Gastrocnemius medialis (tissue), 4 donors: ENCODE measurements at regions not wholly inside any gene's neighbourhood (a gene's known extent, or its start where the extent isn't known, plus 50 kb on each side); places are given as distances from the start of the nearest gene placed in this dataset.

Experiments
- ATAC-seq, 2 donors: fragments of 150-250 bp; one replicate each; pipeline ENCODE4 v1.9.1; 2016
- DNase-seq, 2 donors: peaks; one replicate each; pipeline ENCODE4 v3.0.0-alpha.2; 2019
- H3K27ac ChIP-seq, 4 donors: fragments of 200-600 bp; sonication (generic); 1 replicate in 1 of 4; 2 replicates in 3 of 4; pipeline ENCODE4 v1.5.1; 2016 to 2018; ENCODE audit warnings: mild to moderate bottlenecking in 2 of 4, moderate library complexity in 1 of 4
- H3K27me3 ChIP-seq, 3 donors: fragments of 200-600 bp; sonication (generic) in 2 of 3; 1 replicate in 1 of 3; 2 replicates in 2 of 3; pipeline versions ENCODE4 v1.5.1 to v1.6.0; 2016 to 2019; ENCODE audit warnings: mild to moderate bottlenecking in 1 of 3, moderate library complexity in 1 of 3
- H3K36me3 ChIP-seq, 2 donors: fragments of 200-600 bp; sonication (generic) in 1 of 2; one replicate each; pipeline ENCODE4 v1.5.1; 2017 to 2018
- H3K4me1 ChIP-seq, 2 donors: fragments of 200-600 bp; sonication (generic) in 1 of 2; one replicate each; pipeline ENCODE4 v1.5.1; 2016 to 2017; ENCODE audit warnings: mild to moderate bottlenecking in 2 of 2
- H3K4me3 ChIP-seq, 4 donors: fragments of 200-600 bp; sonication (generic) in 3 of 4; 1 replicate in 1 of 4; 2 replicates in 3 of 4; pipeline ENCODE4 v1.5.1; 2016 to 2019; ENCODE audit warnings: mild to moderate bottlenecking in 2 of 4
- H3K9me3 ChIP-seq, 3 donors: fragments of 200-600 bp; sonication (generic) in 2 of 3; 1 replicate in 1 of 3; 2 replicates in 2 of 3; pipeline ENCODE4 v1.5.1; 2016 to 2019
- POLR2A ChIP-seq, 2 donors: fragments of 450-650 bp; IDR thresholded peaks; one replicate each; pipeline ENCODE4 v1.6.1; 2017; ENCODE audit warnings: antibody characterized with exemption in 2 of 2, mild to moderate bottlenecking in 2 of 2, moderate library complexity in 2 of 2
- in situ Hi-C, 4 donors: fragments of 200-750 bp; cut with MboI; loops; one replicate each; pipeline versions ENCODE4 v1.15.0 to v1.8.0; 2017; ENCODE audit warnings: low sequenced_read_pairs in 4 of 4
- intact Hi-C: fragments of 100-400 bp; cut with DNase I; formaldehyde crosslinking; loops from one replicate; pipeline ENCODE4 v1.15.1; 2023; ENCODE audit warnings: low total_unique reads
- TF ChIP-seq, protein P1 (sequence below), 5 experiments: fragments of 450-650 bp in 3 of 5; fragments of 200-600 bp in 2 of 5; sonication (generic) in 2 of 5; IDR thresholded peaks in 4 of 5; conservative IDR thresholded peaks in 1 of 5; 1 replicate in 4 of 5; 2 replicates in 1 of 5; pipeline ENCODE4 v1.5.1; 2016 to 2019; ENCODE audit warnings: antibody characterized with exemption in 5 of 5, mild to moderate bottlenecking in 3 of 5, moderate library complexity in 3 of 5

DNA sequence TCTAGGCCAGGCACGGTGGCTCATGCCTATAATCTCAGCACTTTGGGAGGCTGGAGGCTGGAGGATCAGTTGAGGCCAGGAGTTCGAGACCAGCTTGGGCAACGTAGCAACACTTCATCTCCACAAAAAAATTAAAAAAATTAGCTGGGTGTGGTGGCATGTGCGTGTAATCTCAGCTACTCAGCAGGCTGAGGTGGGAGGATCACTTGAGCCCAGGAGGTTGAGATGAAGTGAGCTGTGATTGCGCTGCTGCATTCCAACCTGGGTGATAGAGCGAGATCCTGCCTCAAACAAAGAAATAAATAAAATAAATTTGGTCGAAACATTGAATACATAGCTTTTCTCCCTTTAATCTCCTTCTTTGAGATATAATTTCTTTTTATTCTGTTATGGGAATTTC, 80.6 kb upstream of the ITGB1 start:
- ATAC-seq (no peak), DNase-seq (no peak)

DNA sequence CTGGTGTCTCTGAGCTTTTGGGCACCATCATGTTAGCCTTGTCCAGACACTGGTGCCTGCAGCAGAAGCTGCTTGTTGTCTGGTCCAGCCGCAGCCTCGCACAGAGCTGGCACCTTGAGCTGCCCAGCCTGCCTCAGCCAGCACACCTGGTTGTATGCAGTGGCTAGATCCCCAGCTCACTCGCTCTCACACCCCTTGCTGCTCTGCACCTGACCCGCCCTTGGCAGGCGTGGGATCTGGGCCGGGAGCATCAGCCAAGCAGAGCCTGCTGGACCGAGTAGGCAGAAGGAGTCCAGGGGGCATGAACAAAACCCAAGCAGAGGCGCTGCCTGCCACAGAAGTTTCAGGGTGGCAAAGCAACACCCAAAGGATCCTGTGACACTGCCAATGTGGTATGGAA, 79.7 kb upstream of the ITGB1 start:
- H3K27ac ChIP-seq = no peak overlapping the region
- intact Hi-C loops = no loop called here
- no peak for ATAC-seq
- in situ Hi-C loops = no loop called here
- H3K36me3 ChIP-seq = no peaks in the 10 kb centered on the region
- TF ChIP-seq POLR2A (IDR thresholded peaks at IDR 0.05) = no peak
- TF ChIP-seq, protein P1, sequence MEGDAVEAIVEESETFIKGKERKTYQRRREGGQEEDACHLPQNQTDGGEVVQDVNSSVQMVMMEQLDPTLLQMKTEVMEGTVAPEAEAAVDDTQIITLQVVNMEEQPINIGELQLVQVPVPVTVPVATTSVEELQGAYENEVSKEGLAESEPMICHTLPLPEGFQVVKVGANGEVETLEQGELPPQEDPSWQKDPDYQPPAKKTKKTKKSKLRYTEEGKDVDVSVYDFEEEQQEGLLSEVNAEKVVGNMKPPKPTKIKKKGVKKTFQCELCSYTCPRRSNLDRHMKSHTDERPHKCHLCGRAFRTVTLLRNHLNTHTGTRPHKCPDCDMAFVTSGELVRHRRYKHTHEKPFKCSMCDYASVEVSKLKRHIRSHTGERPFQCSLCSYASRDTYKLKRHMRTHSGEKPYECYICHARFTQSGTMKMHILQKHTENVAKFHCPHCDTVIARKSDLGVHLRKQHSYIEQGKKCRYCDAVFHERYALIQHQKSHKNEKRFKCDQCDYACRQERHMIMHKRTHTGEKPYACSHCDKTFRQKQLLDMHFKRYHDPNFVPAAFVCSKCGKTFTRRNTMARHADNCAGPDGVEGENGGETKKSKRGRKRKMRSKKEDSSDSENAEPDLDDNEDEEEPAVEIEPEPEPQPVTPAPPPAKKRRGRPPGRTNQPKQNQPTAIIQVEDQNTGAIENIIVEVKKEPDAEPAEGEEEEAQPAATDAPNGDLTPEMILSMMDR (IDR thresholded peaks at IDR 0.05 in 4 of 5, conservative IDR thresholded peaks at IDR 0.05 in 1 of 5) = no peak
- no peaks in the 10 kb centered on the region for H3K9me3 ChIP-seq
- H3K4me3 ChIP-seq = no peak overlapping the region
- DNase-seq = no peak
- H3K27me3 ChIP-seq = no peaks in the 10 kb centered on the region
- peaks cover 0 to under 1% of the 10 kb centered on the region in 2 donors for H3K4me1 ChIP-seq

More for the DNA sequence above, 80.6 kb upstream of the ITGB1 start:
- Histone ChIP-seq H3K27me3 (no peaks in the 10 kb centered on the region), H3K27ac (no peak overlapping the region), H3K4me1 (no peaks in the 10 kb centered on the region), H3K36me3 (no peaks in the 10 kb centered on the region), H3K4me3 (no peak overlapping the region), H3K9me3 (no peaks in the 10 kb centered on the region)
- intact Hi-C loops = no loop called here
- TF ChIP-seq, protein P1 (IDR thresholded peaks at IDR 0.05 in 4 of 5, conservative IDR thresholded peaks at IDR 0.05 in 1 of 5) = no peak
- no peak for TF ChIP-seq POLR2A (IDR thresholded peaks at IDR 0.05)
- in situ Hi-C loops = no loop called here

DNA sequence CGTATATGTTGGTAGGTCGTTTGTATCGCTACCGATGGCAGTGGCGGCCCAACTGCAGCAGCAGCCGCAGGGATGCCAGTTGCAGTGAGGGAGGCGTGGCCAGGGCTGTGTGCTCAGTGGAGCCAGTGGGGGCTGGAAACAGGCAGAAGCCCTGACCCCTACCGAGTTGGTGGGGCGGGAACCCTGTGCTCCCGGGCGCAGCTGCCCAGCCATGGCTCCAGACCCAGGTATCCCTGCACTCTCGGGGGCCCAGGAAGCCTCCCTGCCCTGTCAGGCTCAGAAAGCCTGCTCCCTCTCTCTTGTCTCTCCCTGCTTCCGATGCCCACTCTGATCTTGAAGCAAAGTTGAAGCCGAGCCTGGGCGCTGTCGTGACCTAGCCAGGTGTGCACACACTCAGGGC, 78.6 kb upstream of the ITGB1 start:
- Histone ChIP-seq H3K4me1 (peaks cover 4 to 7% of the 10 kb centered on the region in 2 donors), H3K27me3 (no peaks in the 10 kb centered on the region), H3K9me3 (no peaks in the 10 kb centered on the region), H3K4me3 (no peak overlapping the region), H3K27ac (no peak overlapping the region), H3K36me3 (no peaks in the 10 kb centered on the region)
- ATAC-seq (no peak), DNase-seq (no peak)
- in situ Hi-C loops = no loop called here
- TF ChIP-seq, protein P1 (IDR thresholded peaks at IDR 0.05 in 4 of 5, conservative IDR thresholded peaks at IDR 0.05 in 1 of 5) = no peak
- no peak for TF ChIP-seq POLR2A (IDR thresholded peaks at IDR 0.05)
- intact Hi-C loops = no loop called here

DNA sequence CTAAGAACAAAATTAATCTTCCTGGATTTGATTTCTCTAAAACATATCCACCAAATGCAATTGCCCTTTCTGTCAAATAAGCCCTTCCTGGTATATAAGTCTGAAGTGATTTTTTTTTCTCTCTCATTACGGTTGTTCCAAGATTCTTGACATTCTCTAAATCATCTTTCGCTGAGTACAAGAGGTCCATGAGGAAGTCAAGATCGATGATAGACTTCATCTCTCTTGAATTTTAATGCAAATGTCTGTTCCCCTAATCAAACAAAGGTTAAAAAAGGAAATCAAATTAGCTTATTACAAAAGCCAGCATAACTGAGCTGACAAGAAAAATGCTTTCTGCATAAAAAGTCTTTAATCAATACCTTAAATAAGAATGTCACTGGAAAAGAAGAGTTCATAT, 77.4 kb upstream of the ITGB1 start:
- TF ChIP-seq, protein P1 (IDR thresholded peaks at IDR 0.05 in 4 of 5, conservative IDR thresholded peaks at IDR 0.05 in 1 of 5) = no peak
- no peak for TF ChIP-seq POLR2A (IDR thresholded peaks at IDR 0.05)
- no peak for DNase-seq
- Histone ChIP-seq H3K27me3 (no peaks in the 10 kb centered on the region), H3K27ac (no peak overlapping the region), H3K9me3 (no peaks in the 10 kb centered on the region), H3K4me1 (peaks cover 4 to 7% of the 10 kb centered on the region in 2 donors), H3K4me3 (no peak overlapping the region), H3K36me3 (no peaks in the 10 kb centered on the region)
- ATAC-seq = no peak
- intact Hi-C loops = no loop called here
- in situ Hi-C loops = no loop called here

DNA sequence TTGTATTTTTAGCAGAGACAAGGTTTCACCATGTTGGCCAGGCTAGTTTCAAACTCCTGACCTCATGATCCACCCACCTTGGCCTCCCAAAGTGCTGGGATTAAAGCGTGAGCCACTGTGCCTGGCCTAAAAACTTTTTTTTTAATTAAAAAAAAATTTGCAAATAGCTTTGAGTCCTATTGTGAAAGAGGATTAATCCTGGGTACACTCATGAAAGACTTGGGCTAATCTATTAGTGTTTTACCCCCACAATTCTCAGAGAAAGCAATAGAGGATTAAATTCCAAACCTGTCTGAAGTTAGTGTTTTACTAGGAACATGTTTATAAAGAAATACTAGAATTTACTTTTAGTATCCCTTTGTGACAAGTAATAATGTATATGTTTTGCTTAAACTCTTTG, 76.9 kb upstream of the ITGB1 start:
- no peaks in the 10 kb centered on the region for H3K36me3 ChIP-seq
- DNase-seq (no peak), ATAC-seq (no peak)
- in situ Hi-C loops = no loop called here
- H3K4me1 ChIP-seq = peaks cover 4 to 7% of the 10 kb centered on the region in 2 donors
- no peak for TF ChIP-seq POLR2A (IDR thresholded peaks at IDR 0.05)
- TF ChIP-seq, protein P1 (IDR thresholded peaks at IDR 0.05 in 4 of 5, conservative IDR thresholded peaks at IDR 0.05 in 1 of 5) = no peak
- H3K9me3 ChIP-seq = no peaks in the 10 kb centered on the region
- H3K4me3 ChIP-seq = no peak overlapping the region
- H3K27ac ChIP-seq = no peak overlapping the region
- H3K27me3 ChIP-seq = no peaks in the 10 kb centered on the region
- intact Hi-C loops = no loop called here
